Activated CD8-positive, alpha-beta memory T cell treated with anti-CD3 and anti-CD28 coated beads for 24 hours (primary cell): ENCODE measurements at regions not wholly inside any gene's neighbourhood (a gene's known extent, or its start where the extent isn't known, plus 50 kb on each side); places are given as distances from the start of the nearest gene placed in this dataset.
"Not testable (repeated sequence)": the region's sequence is repeated elsewhere in the genome, so short reads cannot be mapped to it uniquely, and the experiment has no call there.

Source experiments
- DNase-seq: peaks from one replicate; pipeline ENCODE4 v3.0.0-alpha.2; 2020

DNA sequence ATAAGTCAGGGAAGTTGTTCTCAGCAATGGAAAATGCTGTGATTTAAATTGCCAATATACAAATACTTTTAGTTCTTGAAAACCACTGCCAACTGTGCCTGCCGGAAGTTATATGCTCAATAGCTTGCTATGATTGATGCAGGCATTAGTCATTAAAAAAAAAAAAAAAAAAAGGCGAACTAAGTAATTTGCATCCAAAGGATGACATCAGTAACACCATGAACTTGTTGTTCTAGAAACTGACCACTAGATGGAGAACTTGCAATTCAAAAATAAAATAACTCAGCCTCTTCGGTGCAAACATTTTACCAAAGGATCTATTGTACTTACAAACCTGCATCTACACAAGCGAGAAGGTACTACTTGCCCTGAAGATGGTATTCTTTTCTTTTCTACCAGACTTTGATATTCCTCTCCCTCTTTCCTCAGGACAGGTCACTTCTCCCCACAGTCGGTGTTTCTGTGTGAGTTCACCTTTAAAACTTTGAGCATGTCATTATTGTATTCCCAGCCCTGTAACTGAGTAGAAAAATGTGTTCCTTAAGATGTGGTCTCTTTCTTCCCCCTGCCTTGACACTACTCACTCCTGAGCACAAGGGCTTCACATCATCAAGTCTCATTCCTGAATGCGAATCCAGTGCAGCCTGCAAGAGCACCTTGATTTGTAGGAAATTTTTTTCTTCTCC, 115.0 kb upstream of the VEPH1 start:
- DNase-seq: no peak

GRCh38 chr3:157614896-157615295, 111.7 kb upstream of the VEPH1 start:
- no peak for DNase-seq

DNA sequence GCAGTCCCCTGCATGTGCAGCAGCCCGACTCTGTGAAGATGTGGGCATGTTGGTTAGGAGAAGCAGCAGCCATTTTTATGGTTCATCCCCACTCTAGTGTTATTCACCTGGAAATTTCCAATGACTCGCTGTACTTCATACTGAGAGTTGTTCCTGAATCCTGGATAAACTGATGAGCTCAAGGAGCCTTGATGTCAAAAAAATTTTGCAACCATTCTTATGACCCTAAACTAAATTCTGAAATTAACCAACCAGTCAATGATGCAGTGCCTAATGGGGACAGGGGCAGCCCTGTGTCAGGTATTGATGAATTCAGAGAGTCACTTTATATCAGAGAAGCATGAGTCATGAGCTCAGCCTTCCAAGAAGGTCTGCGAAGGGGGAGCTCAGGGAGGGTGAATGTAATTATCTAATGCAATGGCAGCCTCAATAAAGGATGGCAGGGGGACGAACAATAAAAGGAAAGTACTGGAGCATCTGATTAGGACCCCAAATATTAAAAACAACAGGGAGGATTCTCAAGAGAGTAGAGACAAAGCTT, 108.4 kb upstream of the VEPH1 start:
- DNase-seq: no peak

GRCh38 chr3:157610876-157611535, 107.8 kb upstream of the VEPH1 start:
- DNase-seq: no peak

DNA sequence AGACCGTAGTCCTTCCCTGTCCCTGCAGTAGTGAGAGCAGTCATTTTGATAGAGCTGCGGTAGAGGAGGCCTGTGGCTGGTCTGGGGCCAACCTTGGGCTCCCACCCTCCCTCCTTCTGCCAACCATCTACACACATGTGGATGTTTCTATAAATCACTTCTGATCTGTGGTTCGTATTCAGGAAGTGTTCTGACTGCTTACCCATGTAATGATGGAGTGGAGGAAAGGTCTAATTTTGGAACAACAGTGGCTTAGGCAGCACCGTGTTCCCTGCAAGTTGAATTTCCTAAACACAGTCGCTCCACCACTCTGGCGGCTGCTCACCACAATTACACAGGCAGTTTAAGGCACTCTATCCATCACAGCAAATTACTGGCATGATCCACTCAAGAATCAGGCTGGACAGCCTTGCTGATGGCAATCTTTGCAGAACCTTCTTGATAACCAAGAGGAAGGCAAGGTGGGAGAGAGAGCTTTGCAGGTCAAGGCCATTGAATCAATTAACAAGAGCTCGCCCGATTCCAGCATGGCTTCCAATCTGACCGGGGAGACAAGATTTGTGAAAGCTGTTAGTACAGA, 104.7 kb upstream of the VEPH1 start:
- no peak for DNase-seq

- no peak for DNase-seq
Observed at GRCh38 chr3:157606852-157607197, 103.6 kb upstream of the VEPH1 start.

GRCh38 chr3:157606011-157606851, 103.0 kb upstream of the VEPH1 start:
- peak; percentile 80 for DNase-seq

DNA sequence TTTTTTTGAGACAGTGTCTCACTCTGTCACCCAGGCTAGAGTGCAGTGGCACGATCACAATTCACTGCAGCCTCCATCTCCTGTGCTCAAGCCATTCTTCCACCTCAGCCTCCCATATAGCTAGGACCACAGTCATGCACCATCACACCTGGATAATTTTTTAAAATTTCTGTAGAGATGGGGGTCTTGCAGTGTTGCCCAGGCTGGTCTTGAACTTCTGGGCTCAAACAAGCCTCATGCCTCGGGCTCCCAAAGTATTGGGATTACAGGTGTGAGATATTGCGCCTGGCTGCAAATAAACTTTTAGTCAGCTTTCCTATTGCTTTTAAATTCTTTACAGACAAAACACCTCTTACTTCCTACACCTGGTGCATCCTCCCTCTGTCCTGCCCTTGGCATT, 102.1 kb upstream of the VEPH1 start:
- no peak for DNase-seq

DNA sequence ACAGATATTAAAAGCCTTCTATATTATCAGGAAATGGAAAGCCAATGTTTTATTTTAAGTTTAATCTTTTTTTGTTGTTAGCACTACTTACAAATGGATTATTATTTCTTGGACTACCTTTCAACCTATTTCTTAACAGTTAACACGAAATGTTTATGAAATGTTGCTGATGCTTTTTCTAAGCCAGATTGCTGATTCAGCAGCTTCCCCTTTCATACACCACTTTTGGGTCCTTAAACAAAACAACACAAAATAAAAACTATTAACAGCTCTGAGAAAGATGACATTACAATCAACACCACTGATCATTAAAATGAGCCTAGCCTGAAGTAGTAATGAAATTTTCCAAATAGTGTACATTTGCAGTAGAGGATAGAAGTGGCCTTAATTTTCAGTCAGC, 99.2 kb upstream of the VEPH1 start:
- DNase-seq: no peak

GRCh38 chr3:157595259-157595658, 92.0 kb upstream of the VEPH1 start:
- DNase-seq: no peak

- DNase-seq: no peak
Observed at GRCh38 chr3:157594413-157594812, 91.2 kb upstream of the VEPH1 start.

DNA sequence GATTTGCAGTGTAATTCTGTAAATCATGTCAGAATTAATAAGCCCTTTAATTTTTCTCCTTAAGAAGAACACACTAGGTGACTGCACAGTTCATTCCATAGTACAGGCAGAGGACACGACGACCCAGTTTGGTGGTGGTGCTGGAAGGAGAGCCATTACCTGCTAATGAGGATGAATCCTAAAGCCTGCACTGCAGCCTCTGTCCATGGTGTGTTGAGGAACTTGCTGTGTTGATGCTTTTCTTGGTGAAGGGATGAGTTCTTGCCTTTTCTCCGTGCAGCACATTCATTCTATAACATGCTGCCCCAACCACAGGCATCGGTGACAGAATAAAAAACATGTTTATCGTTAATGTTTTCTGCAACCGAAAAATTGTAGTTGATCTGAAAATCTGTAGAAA, 89.6 kb upstream of the VEPH1 start:
- no peak for DNase-seq

GRCh38 chr3:157590273-157590672, 87.1 kb upstream of the VEPH1 start:
- no peak for DNase-seq

- DNase-seq: no peak
Observed at GRCh38 chr3:157589211-157589610, 86.0 kb upstream of the VEPH1 start.

DNA sequence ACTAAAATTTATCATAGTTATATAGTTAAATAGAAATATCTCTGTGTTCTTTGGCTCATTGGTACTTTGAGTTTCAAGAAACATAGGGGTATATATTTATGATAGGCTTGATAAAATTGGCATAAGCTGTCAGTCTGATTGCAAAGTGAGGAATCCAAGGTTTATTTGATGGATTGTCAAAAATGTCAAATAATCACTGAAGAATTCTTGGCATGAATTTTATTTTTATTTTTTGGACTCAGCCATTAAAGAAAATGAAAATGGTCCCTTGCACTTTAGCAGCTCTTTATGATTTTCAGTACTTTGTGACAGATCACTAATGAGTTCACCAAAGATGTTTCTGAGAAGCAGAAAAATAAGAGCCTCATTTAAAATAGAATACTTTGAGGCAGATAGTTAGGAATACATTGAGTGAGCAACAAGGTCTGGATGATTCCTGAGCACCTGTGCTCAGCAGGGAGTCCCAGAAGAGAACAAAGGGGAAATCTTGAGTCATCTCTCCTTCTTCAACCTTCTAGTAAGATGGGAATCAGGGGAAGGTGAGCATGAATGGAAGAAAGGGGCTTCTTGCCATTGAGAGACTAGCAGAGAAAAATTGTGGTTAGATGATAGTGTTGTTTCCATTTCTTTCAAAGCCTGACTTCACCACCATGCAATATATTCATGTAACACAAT, 85.3 kb upstream of the VEPH1 start:
- DNase-seq: no peak

- DNase-seq: no peak
Observed at GRCh38 chr3:157586293-157586692, 83.1 kb upstream of the VEPH1 start.

DNA sequence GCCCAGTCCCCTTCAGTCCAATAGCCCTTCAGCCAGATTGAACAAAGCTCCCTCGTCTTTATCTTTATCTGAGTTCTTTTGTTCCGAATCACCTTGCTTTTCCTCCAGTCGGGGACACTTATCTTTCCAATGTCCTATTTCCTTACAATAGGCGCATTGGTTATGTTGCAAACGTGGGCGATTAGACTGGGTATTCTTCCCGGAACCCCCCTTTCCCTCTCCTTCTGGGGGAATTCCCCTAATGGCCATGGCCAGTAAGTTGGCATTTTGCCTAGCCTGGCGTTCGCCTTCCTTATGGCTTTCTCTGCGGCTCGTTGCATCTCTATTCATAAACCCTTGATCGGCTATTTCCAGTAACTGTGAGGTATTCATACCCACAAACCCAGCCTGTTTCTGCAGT, 82.2 kb upstream of the VEPH1 start:
- DNase-seq: no peak

DNA sequence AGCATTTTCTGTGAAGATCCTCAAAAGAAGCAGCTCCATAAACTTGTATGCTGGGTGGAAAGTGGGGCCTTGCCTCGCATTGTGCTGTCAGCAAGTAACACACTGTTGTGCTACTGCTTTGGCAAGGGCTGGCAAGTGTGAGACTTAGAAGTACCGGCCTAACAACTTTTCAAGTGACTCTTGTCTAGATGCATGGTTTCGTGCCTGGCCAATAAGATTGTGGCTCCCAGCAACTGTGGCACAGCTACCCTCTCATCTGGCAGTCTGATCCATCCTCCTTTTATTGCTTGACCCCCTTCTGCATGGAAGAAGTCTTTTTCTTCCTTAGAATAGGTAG, 79.4 kb upstream of the VEPH1 start:
- DNase-seq: no peak

DNA sequence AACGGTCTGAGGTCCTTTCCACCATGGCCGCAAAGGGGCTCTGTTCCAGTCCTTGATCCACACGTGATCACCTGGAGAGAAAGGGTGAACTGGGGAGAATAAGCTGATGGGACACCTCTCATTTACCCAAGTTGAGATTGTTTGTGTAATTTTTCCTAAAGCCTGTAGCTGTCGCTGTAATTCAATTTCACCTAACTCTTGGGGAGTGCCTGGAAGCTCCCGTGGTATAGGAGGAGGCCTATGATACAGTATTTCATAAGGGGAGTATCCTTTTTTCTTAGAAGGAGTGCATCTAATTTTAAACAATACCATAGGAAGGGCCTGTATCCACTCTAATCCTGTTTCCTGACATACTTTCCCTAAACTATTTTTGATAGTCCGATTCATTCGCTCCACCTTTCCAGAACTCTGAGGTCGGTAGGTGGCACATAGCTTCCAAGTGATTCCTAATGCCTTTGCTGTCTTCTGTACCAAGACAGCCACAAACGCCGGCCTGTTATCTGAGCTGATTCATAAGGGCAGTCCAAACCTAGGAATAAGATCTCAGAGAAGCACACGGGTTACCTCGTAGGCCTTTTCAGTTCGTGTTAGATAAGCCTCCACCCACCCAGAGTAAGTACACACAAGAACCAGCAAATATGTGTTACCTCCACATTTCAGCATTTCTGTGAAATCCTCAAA, 78.9 kb upstream of the VEPH1 start:
- DNase-seq: not testable (repeated sequence)

- DNase-seq: no peak
Observed at GRCh38 chr3:157581371-157581770, 78.2 kb upstream of the VEPH1 start.

DNA sequence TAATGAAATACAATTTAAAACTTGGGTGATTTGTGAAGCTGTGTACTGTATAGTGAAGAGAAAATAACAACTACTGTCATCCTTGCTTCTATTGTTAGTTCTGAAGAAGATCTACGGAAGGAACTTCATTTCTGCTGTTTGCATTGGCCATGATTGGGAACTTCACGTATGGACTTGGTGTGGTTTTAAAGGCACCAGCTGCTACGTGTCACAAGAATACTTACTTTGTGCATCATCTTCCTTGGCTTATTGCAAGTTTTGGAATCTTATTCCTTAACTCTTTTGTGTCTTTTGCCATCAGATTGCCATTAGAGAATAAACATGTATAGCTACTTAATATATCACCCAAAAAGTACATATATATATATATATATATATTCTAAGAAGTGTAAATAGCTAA, 75.0 kb upstream of the VEPH1 start:
- DNase-seq: no peak

DNA sequence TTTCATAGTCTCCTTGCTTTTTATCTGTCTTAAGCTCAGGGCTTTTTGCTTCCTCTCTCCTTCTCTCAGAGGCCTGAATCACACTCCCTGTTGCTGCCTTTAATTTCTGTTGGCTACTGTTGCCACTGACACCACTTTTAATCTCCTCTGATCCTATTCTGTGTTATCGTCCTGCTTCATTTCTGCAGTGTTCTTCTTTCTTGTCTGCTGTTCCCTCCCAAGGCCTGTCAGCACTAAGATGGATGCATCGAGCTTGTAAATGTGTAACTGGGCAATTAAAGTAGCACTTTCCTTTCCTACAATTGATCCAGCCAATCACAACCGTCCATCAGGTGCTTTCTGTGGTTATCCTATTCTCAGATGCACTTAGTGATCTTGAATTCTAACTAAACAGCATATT, 71.3 kb upstream of the VEPH1 start:
- no peak for DNase-seq
